RKO (cell line): ENCODE measurements at regions not wholly inside any gene's neighbourhood (a gene's known extent, or its start where the extent isn't known, plus 50 kb on each side); places are given as distances from the start of the nearest gene placed in this dataset.
A peak's percentile ranks its signal among the peaks of the same experiment; 100 is the strongest.
"Not testable (repeated sequence)": the region's sequence is repeated elsewhere in the genome, so short reads cannot be mapped to it uniquely, and the experiment has no call there.

Experiments used
- DNase-seq: peaks from one replicate; pipeline ENCODE4 v3.0.0-alpha.2; 2016; ENCODE audit warnings: low spot score

GRCh38 chr1:200496937-200497336 is 87.1 kb upstream of the ZNF281 start:
- DNase-seq: no peak

- no peak for DNase-seq
These were observed 86.1 kb upstream of the ZNF281 start for GRCh38 chr1:200495901-200496300.

GRCh38 chr1:200493344-200493743 is 83.5 kb upstream of the ZNF281 start:
- DNase-seq: no peak

- no peak for DNase-seq
These were observed 81.3 kb upstream of the ZNF281 start for GRCh38 chr1:200491103-200491502.

- DNase-seq: no peak
These were observed 80.3 kb upstream of the ZNF281 start for GRCh38 chr1:200490183-200490582.

GRCh38 chr1:200488375-200489165 is 78.7 kb upstream of the ZNF281 start:
- DNase-seq: peak; percentile 82

- no peak for DNase-seq
These were observed 77.8 kb upstream of the ZNF281 start for GRCh38 chr1:200487650-200488049.

- no peak for DNase-seq
These were observed 76.8 kb upstream of the ZNF281 start for GRCh38 chr1:200486634-200487033.

- not testable (repeated sequence) for DNase-seq
These were observed 74.7 kb upstream of the ZNF281 start for GRCh38 chr1:200484438-200484946.

GRCh38 chr1:200483491-200484143 is 73.8 kb upstream of the ZNF281 start:
- DNase-seq: peak; percentile 96

- DNase-seq: no peak
These were observed 71.1 kb upstream of the ZNF281 start for GRCh38 chr1:200480964-200481363.

- DNase-seq: no peak
These were observed 70.0 kb upstream of the ZNF281 start for GRCh38 chr1:200479816-200480215.

GRCh38 chr1:200478945-200479558 is 69.2 kb upstream of the ZNF281 start:
- no peak for DNase-seq

- DNase-seq: no peak
These were observed 68.4 kb upstream of the ZNF281 start for GRCh38 chr1:200478239-200478623.

- DNase-seq: no peak
These were observed 64.8 kb upstream of the ZNF281 start for GRCh38 chr1:200474633-200475032.

- DNase-seq: no peak
These were observed 64.0 kb upstream of the ZNF281 start for GRCh38 chr1:200473698-200474371.

GRCh38 chr1:200471739-200472138 is 61.9 kb upstream of the ZNF281 start:
- no peak for DNase-seq

- DNase-seq: peak; percentile 41
These were observed 58.6 kb upstream of the ZNF281 start for GRCh38 chr1:200468264-200469001.

- DNase-seq: no peak
These were observed 55.1 kb upstream of the ZNF281 start for GRCh38 chr1:200464784-200465400.
